GM21723 (cell line): ENCODE measurements at regions not wholly inside any gene's neighbourhood (a gene's known extent, or its start where the extent isn't known, plus 50 kb on each side); places are given as distances from the start of the nearest gene placed in this dataset.

Experiments
- ATAC-seq: cut with Tn5 transposase; IDR thresholded peaks from one replicate; pipeline ENCODE4 v1.9.1; 2021; ENCODE audit warnings: mild to moderate bottlenecking, moderate library complexity; ENCODE audit not compliant: unreplicated experiment

DNA sequence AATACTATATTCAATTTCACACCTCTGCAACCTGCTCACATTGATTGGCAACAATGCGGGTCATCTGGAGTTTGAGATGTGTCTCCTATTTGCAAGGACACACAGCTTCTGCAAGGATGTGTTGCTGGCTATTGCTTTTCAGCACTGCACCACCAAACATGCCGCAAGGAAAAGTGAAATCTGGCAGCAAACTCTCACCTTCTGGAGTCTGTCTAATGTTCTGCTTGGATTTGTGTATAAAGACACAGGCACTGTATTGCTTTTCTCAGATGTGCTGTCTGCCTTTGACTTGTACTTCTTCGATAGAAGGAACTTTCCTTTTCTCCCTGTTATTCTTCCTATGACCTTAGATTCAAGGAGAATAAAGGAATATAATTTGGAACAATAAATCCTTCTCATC is 138.6 kb upstream of the EPHA4 start:
- ATAC-seq, result no peak

DNA sequence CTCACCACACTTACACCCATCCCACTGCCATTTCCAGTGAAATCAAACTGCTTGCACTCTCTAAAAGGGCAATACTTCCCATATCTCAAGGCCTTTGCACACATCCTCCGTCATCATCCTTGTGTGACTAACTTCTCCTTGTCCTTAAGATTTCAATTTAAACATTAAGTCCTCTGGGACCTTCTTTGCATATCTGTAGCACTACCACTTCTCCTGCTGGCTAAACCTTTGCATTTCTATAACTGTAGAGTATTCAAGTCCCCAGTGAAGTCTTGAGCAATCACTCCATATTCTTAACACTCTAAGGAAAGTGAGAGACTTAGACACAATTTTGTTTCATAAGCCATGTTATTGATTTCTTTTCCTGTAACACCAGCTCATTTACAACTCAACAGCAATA is 136.8 kb upstream of the EPHA4 start:
- no peak for ATAC-seq

- ATAC-seq, result no peak
These were observed 133.2 kb upstream of the EPHA4 start for GRCh38 chr2:221705185-221705877.

- ATAC-seq, result no peak
These were observed 132.3 kb upstream of the EPHA4 start for GRCh38 chr2:221704442-221704841.

DNA sequence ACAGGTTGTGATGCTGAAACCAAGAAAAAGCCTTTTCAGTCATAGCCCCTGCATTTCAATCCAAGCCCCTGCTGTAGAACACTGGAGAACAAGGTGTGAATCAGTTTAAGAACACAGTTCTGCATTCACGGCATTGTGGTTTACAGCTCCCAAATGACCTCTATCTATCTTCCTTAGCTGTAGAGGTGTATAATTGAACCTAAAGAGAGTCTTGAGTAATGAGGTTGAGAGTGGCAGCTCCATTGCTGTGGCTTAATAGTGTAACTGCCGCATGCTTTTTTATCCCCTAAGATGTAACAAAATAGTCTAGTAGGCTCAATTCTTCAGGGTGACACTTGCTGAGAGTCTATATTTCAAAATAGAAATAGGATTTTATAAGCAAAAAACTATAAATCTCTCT is 121.3 kb upstream of the EPHA4 start:
- no peak for ATAC-seq

GRCh38 chr2:221691571-221691970 is 119.5 kb upstream of the EPHA4 start:
- no peak for ATAC-seq

DNA sequence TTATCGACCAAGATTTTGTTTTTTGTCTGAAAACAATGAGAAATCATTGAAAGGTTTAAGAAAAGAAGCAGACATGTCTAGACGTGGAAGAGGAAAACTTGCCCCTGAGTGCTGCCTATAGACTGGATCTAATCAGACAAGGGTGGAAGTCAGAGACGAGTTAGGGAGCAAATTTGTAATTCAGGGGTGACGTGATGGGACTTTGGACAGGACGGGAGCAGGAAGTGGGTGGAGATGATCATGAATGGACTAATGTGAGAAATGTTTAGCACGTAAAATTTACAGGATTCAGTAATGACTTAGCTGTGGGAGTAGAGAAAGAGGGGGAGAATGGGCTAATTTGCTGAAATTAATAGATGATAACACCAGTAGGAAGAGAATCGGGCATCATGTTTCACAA is 117.0 kb upstream of the EPHA4 start:
- no peak for ATAC-seq

DNA sequence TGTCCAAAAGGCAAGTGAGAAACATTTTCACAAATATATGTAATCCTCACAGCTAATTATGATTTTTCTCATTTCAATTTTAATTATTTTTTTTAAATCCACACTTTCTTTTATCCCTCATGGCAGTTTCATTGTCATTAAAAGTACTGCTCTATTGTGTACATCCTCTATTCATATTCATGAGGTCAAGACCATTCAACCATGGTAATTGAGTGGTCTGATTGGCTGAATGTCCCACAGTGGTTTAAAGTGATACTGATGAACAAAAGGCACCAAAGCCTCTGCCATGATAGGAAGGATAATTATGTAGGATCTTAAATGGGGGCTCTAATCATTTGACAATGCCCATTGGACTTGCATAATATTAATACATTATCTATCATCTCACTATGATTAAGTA is 108.4 kb upstream of the EPHA4 start:
- no peak for ATAC-seq

DNA sequence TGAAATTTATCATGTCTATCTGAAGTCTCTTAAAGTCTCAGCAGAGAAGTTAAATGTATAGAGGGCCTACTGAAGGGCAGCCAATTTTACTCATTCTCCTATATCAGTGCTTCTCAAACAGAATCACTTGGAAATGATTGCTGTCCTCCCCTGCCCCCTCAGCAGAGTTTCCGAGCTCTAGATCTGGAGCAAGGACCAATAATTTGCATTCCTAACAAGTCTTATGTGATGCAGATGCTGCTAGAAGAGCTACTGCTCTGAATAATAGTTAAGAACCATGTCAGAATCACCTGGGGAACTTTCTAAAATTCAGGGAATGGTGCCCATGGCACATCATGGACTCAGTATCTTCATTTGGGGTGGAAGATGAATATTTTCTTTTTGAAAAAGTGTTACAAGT is 105.6 kb upstream of the EPHA4 start:
- ATAC-seq, result no peak

GRCh38 chr2:221676566-221677172 is 104.6 kb upstream of the EPHA4 start:
- ATAC-seq, result no peak

DNA sequence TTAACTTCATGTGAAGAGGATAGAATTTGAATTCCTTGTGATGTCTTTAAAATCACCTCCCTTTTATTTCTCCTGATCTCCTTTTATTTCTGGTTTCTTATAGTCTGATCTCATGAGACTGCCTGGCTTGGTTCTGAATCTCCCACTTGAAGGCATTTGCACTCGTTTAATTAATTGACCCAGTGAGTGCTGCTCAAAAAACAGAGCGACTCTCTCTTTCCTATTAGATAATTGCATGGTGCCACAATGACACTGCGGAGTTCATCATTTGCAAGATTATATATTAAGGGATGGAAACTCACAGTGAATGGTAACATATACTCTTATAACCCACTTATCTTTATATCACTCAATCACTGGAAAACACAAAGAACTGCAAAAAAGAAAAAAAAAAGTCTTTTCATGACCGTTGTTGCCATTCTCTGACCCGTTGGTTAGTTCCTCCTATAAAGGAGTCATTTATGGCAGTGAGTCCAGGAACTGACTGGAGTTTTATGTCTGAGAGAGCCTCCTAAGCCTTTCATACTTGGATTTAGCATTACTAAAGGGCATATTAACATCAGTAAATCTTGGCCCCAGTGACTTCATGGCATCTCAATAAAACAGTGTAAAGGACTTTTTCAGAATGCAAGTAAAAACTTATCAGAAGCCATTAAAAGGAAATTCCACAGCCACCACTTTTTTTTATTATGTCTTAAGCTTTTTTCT is 103.3 kb upstream of the EPHA4 start:
- ATAC-seq, result no peak

- no peak for ATAC-seq
These were observed 102.3 kb upstream of the EPHA4 start for GRCh38 chr2:221674446-221674845.

- no peak for ATAC-seq
These were observed 101.1 kb upstream of the EPHA4 start for GRCh38 chr2:221673248-221673647.

GRCh38 chr2:221671515-221671914 is 99.4 kb upstream of the EPHA4 start:
- ATAC-seq, result no peak

- ATAC-seq, result no peak
These were observed 90.7 kb upstream of the EPHA4 start for GRCh38 chr2:221662689-221663391.

GRCh38 chr2:221657806-221658205 is 85.7 kb upstream of the EPHA4 start:
- no peak for ATAC-seq

GRCh38 chr2:221655300-221655699 is 83.2 kb upstream of the EPHA4 start:
- ATAC-seq, result no peak

- no peak for ATAC-seq
These were observed 81.1 kb upstream of the EPHA4 start for GRCh38 chr2:221653182-221653581.

DNA sequence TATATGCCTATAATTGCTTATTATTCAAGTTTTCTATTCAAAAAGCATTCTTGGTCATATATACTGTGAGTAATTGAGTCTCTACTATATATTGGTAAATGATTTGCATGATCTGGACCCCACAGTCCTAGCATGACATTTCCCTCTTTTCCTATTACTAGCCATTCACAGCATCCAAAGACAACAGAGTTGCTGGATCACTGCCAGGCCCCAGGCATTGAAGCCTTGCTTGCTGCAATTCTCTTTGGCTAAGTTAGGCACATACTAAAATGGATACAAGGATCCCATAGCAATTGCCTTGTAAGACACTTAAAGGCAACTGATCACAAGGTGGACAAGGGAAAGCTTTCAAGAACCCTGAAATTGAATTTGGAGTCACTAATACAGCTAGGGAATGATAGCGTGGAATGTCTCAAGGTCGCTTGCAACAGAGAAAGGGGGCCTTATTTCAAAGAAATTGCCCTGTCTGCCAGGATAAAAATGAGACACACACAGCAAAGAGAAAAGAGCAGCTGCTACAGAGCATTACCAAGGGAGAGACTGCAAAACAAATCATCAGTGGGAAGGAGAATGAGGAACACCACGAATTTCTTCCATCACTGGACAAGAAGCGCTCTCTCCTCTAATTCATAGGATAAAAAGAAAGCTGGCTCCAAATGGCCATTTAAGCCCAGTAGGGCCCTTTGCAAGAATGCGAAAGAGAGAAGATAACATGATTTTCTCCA is 77.1 kb upstream of the EPHA4 start:
- ATAC-seq, result no peak

GRCh38 chr2:221642447-221642846 is 70.3 kb upstream of the EPHA4 start:
- no peak for ATAC-seq
